ENCODE measurements at regions not wholly inside any gene's neighbourhood (a gene's known extent, or its start where the extent isn't known, plus 50 kb on each side); places are given as distances from the start of the nearest gene placed in this dataset.

GRCh38 chr4:98712607-98713006 lies 54.2 kb upstream of the TSPAN5 start:
- no peaks in the 10 kb centered on the region for H3K9me3 Mint-ChIP-seq (ENCODE audit: unreplicated experiment)
- H3K27me3 Mint-ChIP-seq (ENCODE audit: unreplicated experiment): no peaks in the 10 kb centered on the region
- H3K36me3 Mint-ChIP-seq (ENCODE audit: unreplicated experiment): no peaks in the 10 kb centered on the region
- H3K4me3 Mint-ChIP-seq (ENCODE audit: unreplicated experiment): no peak overlapping the region
- H3K27ac Mint-ChIP-seq (ENCODE audit: unreplicated experiment): no peak overlapping the region
- no peak for DNase-seq
- H3K4me1 Mint-ChIP-seq (ENCODE audit: low read depth, unreplicated experiment): no peaks in the 10 kb centered on the region
- TF ChIP-seq CTCF (IDR thresholded peaks at IDR 0.05; ENCODE audit: partially characterized antibody, unreplicated experiment): no peak

GRCh38 chr4:98711526-98711925 lies 53.1 kb upstream of the TSPAN5 start:
- no peak overlapping the region for H3K27ac Mint-ChIP-seq (ENCODE audit: unreplicated experiment)
- no peaks in the 10 kb centered on the region for H3K9me3 Mint-ChIP-seq (ENCODE audit: unreplicated experiment)
- TF ChIP-seq CTCF (IDR thresholded peaks at IDR 0.05; ENCODE audit: partially characterized antibody, unreplicated experiment): no peak
- DNase-seq: no peak
- H3K36me3 Mint-ChIP-seq (ENCODE audit: unreplicated experiment): peaks cover 2% of the 10 kb centered on the region
- no peak overlapping the region for H3K4me3 Mint-ChIP-seq (ENCODE audit: unreplicated experiment)
- H3K4me1 Mint-ChIP-seq (ENCODE audit: low read depth, unreplicated experiment): no peaks in the 10 kb centered on the region
- H3K27me3 Mint-ChIP-seq (ENCODE audit: unreplicated experiment): no peaks in the 10 kb centered on the region

GRCh38 chr4:98710831-98711230 lies 52.4 kb upstream of the TSPAN5 start:
- Mint-ChIP-seq H3K4me3 (ENCODE audit: unreplicated experiment) (no peak overlapping the region), H3K4me1 (ENCODE audit: low read depth, unreplicated experiment) (no peaks in the 10 kb centered on the region), H3K27me3 (ENCODE audit: unreplicated experiment) (no peaks in the 10 kb centered on the region), H3K27ac (ENCODE audit: unreplicated experiment) (no peak overlapping the region), H3K36me3 (ENCODE audit: unreplicated experiment) (peaks cover 9% of the 10 kb centered on the region), H3K9me3 (ENCODE audit: unreplicated experiment) (peaks cover 2% of the 10 kb centered on the region)
- no peak for DNase-seq
- no peak for TF ChIP-seq CTCF (IDR thresholded peaks at IDR 0.05; ENCODE audit: partially characterized antibody, unreplicated experiment)

All from glutamatergic neuron (in vitro differentiated cells).